Muscle of leg (tissue), 3 donors: ENCODE measurements at regions not wholly inside any gene's neighbourhood (a gene's known extent, or its start where the extent isn't known, plus 50 kb on each side); places are given as distances from the start of the nearest gene placed in this dataset.

Experiments
- DNase-seq: peaks from one replicate; pipeline ENCODE4 v3.0.0; 2013
- H3K27ac ChIP-seq: one replicate; pipeline ENCODE4 v1.5.1; 2013; ENCODE audit warnings: mild to moderate bottlenecking, low read length, control low read depth
- H3K27me3 ChIP-seq: one replicate; pipeline ENCODE4 v1.6.1; 2013; ENCODE audit warnings: low read length; ENCODE audit not compliant: control insufficient read depth, insufficient read depth
- H3K36me3 ChIP-seq: one replicate; pipeline ENCODE4 v1.6.1; 2013; ENCODE audit warnings: low read length; ENCODE audit not compliant: control insufficient read depth, insufficient read depth
- H3K4me1 ChIP-seq: one replicate; pipeline ENCODE4 v1.6.1; 2013; ENCODE audit warnings: low read length; ENCODE audit not compliant: control insufficient read depth, insufficient read depth
- H3K4me3 ChIP-seq: one replicate; pipeline ENCODE4 v1.5.1; 2013; ENCODE audit warnings: low read length, control low read depth
- H3K9me3 ChIP-seq: replicated peaks from 2 replicates; pipeline ENCODE4 v1.6.1; 2013; ENCODE audit warnings: low read depth, low read length; ENCODE audit not compliant: control insufficient read depth
- WGBS: methylation state at CpG from one replicate; pipeline ENCODE4 v1.1.5; 2013; ENCODE audit warnings: missing lambda C conversion rate; ENCODE audit not compliant: insufficient coverage; 5-methylcytosine and 5-hydroxymethylcytosine counted together

DNA sequence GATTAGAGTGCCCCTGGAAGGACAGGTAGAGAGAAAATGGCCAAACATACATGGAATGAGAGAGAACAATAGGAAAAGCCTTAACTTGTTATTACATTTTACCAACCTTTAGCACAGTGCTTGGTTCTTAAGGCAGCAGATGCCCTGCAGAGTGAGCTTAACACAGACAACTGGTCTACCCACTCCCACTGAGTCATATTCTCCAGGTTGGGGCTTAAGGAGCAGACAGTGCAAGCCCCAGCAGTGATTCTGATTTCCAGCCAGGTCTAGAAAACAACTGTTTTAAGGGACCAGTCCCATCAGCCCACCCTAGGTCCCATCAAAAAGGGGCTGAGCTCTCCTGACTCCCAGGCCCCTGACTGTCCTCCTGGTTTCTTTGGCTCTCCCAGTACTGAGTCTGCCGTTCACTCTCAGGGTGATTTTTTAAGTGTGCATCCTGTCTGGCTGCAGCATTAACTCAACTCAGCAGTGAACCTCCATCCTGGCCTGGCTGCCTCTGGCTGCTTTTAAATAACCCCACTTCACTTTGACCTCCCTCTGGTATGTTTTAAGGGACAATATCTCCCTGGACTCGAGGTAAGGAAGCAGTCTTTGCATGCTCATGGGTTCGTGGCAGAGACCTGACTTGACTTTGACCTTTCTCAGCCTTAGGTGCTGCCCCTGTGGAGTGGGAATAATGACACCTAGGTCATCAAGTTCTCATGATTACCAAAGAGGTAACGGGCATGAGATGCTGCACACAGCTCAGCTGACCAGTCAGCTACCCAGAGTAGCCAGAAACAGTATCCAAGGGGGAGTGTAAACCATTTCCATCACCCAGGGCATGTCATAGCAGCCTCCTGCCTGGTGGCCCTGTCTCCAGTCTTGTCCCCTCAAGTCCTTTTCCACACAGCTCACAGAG lies 210.7 kb upstream of the PWP1 start:
- no peak overlapping the region for H3K4me3 ChIP-seq
- H3K36me3 ChIP-seq, result no peaks in the 10 kb centered on the region
- no CpG with 5 or more reads among the region's 4 CpGs for WGBS
- no peak for DNase-seq
- no peaks in the 10 kb centered on the region for H3K27me3 ChIP-seq
- H3K9me3 ChIP-seq, result no peaks in the 10 kb centered on the region
- no peak overlapping the region for H3K27ac ChIP-seq
- peaks cover 5% of the 10 kb centered on the region for H3K4me1 ChIP-seq

DNA sequence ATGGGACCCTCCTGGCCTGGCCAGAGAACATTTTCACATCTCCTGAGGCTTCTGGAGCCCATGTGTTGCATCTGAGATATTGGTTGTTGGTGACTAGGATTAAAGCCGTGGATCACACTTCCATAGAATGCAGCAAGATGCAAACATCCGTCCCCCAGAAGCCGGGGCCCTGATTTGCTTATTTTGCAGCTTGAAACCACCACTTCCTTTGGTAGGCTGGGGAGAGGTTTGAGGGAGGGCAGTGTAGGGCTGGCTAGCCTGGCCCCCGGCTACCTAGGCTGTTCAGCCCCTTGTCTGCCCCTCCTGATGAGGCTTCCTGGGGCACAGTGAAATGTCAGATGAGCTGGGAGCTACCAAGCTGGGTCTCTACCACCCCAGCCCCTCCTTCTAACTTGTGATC lies 209.7 kb upstream of the PWP1 start:
- H3K36me3 ChIP-seq, result no peaks in the 10 kb centered on the region
- H3K27ac ChIP-seq, result no peak overlapping the region
- 82% methylated on average over 3 of the region's 4 CpGs for WGBS
- no peak for DNase-seq
- H3K4me1 ChIP-seq, result peaks cover 5% of the 10 kb centered on the region
- no peaks in the 10 kb centered on the region for H3K9me3 ChIP-seq
- no peaks in the 10 kb centered on the region for H3K27me3 ChIP-seq
- H3K4me3 ChIP-seq, result no peak overlapping the region

DNA sequence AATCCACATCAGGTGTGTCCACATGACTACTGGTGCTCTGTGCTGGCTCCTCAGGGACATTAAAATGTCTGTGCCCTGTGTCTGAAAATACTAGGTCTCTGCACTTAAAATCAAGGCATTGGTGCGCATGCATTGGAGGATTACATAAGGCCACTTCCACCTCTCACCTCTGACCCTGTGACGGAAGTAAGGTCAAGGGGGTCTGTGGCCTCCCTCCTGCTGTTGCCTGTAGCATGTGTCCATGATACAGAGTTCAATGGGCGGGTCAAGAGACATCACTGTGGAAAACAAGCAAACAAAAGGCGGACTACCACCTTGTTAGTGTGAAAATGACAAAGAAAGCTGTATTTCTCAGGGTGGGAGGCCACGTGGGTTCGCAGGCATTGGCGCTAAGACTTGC lies 208.6 kb upstream of the PWP1 start:
- 92% methylated on average over 7 of the region's 7 CpGs for WGBS

DNA sequence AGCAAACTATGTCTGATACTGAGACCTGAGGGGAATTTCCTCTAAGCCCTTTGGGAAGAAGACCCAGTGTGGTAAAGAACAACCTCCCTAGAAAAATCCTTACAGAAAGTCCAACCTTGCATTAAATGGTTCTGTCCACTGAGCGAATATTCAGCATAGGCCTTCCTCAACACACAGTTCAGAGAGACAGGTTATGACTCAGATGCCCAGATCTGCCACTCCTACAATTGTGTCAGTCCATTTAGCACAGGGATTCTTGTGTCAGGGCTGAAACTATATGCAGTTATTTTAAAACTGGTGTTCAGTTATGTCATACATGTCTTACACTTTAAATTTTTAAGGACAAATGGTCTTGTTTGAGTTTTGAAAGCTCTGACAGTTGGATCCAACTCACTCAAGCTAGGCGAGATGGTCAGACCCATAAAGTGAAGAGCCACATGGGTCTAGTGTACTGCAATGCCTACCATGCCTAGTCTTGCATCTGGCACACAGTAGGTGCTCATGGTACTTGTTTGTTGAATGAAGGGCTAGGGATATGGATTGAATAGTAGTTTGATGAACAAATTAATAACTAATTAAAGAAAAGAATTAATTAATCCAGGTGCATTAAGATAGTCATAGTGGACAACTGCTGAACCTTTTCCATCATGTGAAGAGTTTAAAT lies 207.5 kb upstream of the PWP1 start:
- no peak for DNase-seq
- H3K27ac ChIP-seq, result no peak overlapping the region
- peaks cover 5% of the 10 kb centered on the region for H3K4me1 ChIP-seq
- H3K27me3 ChIP-seq, result no peaks in the 10 kb centered on the region
- no peaks in the 10 kb centered on the region for H3K36me3 ChIP-seq
- no peaks in the 10 kb centered on the region for H3K9me3 ChIP-seq
- WGBS, result 100% methylated on average over 2 of the region's 2 CpGs
- H3K4me3 ChIP-seq, result no peak overlapping the region

More for the DNA sequence above, 208.6 kb upstream of the PWP1 start:
- H3K27me3 ChIP-seq, result no peaks in the 10 kb centered on the region
- H3K36me3 ChIP-seq, result no peaks in the 10 kb centered on the region
- peaks cover 5% of the 10 kb centered on the region for H3K4me1 ChIP-seq
- no peak overlapping the region for H3K27ac ChIP-seq
- H3K4me3 ChIP-seq, result no peak overlapping the region
- no peaks in the 10 kb centered on the region for H3K9me3 ChIP-seq
- DNase-seq, result no peak

DNA sequence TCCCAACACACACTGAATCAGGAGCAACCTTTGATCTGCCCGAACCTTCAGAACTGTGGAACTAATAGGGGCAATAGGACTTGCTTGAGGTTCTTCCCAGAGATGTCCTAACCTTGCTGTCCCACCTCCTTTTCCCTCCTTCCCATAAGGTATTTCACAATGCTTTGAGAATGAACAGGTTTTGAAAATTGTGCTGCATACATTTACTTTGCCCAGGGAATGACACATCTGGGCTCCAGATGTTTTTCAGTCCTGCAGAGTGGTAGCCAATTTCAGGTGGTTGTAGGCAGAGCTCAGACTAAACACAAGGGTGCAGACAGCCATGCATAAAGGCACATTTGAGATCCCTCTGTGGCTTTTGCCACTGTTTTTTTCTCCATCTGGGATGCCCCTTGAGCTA lies 206.7 kb upstream of the PWP1 start:
- no peaks in the 10 kb centered on the region for H3K27me3 ChIP-seq
- DNase-seq, result no peak
- no CpG with 5 or more reads among the region's 1 CpG for WGBS
- H3K9me3 ChIP-seq, result no peaks in the 10 kb centered on the region
- peaks cover 5% of the 10 kb centered on the region for H3K4me1 ChIP-seq
- H3K4me3 ChIP-seq, result no peak overlapping the region
- H3K27ac ChIP-seq, result no peak overlapping the region
- no peaks in the 10 kb centered on the region for H3K36me3 ChIP-seq

DNA sequence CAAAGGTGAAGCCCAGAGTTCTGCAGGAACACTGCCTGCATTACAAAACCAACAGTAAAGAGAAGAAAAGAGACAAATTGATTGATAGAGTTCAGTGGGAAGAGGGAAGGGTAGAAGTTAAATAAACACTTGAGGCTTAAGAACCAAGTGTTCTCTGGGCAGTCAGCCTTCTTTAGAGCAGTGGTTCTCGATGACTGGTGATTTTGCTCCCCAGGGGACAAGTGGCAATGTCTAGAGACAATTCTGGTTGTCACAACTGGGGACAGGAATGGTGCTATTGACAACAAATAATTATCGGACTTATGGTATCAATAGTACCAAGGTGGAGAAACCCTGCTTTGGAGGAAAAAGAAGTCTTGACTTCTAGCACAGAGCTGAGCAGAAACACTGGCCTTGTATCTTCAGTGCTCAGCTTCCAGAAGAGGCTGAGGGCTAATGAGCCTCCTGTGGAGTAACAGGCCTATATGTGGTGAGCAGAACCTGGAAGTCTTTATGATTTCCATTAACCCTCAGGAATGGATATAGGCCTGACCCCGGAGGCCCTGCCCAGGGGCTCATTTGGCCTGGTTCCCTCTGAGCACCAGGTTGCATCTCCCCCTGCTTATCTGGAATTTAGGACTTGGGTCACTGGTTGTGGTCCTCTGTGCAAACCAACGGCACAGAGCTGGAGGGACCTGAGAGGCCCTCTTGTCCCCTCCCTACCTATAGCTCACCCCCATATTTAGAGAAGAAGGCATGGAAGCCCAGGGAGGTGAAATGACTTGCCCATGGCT lies 204.6 kb upstream of the PWP1 start:
- Histone ChIP-seq H3K27me3 (no peaks in the 10 kb centered on the region), H3K4me1 (no peaks in the 10 kb centered on the region), H3K4me3 (no peak overlapping the region), H3K36me3 (no peaks in the 10 kb centered on the region), H3K27ac (no peak overlapping the region), H3K9me3 (no peaks in the 10 kb centered on the region)
- 14% methylated on average over 1 of the region's 4 CpGs for WGBS
- no peak for DNase-seq

DNA sequence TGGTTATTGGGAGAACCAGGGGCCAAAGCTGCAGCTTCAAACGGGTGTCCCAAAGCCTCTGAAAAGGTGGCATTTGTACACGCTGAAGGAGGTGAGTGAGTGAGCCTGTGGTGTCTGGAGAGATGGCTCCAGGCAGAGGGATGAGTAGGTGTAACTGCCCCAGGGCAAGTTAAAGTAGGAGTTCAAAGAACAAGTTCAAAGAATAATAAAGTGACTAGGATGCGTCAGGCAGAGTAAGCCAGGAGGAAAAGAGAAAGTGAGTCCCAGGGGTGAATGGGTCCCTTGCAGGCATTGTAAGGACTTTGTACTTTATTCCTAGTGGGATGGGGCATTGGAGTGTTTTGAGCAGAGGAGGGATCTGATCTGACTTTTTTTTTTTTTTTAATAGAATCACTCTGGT lies 201.4 kb upstream of the PWP1 start:
- 68% methylated on average over 3 of the region's 3 CpGs for WGBS
- Histone ChIP-seq H3K27ac (no peak overlapping the region), H3K4me3 (no peak overlapping the region), H3K4me1 (no peaks in the 10 kb centered on the region), H3K36me3 (no peaks in the 10 kb centered on the region), H3K27me3 (no peaks in the 10 kb centered on the region), H3K9me3 (no peaks in the 10 kb centered on the region)
- DNase-seq, result no peak

DNA sequence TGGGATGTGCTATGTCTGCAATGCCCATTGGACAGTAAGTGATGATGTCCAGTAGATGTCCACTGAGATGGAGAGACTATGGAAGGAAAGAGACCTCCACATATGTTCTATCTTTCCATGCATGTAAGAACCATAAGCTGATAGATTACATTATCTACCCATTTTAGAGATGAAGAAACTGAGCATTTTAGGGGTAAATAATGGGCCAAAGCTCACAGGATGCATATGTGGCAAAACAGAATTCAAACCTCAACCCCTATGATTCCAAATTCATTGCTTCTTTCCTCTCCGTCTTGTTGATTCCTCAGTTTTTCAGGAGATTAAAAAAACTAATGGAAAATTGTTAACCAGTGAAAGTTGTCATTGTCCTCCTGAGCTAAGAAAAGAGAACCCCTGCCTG lies 200.7 kb upstream of the PWP1 start:
- Histone ChIP-seq H3K4me1 (no peaks in the 10 kb centered on the region), H3K9me3 (no peaks in the 10 kb centered on the region), H3K36me3 (no peaks in the 10 kb centered on the region), H3K4me3 (no peak overlapping the region), H3K27me3 (no peaks in the 10 kb centered on the region), H3K27ac (no peak overlapping the region)
- WGBS, result no CpG with 5 or more reads among the region's 1 CpG
- no peak for DNase-seq

DNA sequence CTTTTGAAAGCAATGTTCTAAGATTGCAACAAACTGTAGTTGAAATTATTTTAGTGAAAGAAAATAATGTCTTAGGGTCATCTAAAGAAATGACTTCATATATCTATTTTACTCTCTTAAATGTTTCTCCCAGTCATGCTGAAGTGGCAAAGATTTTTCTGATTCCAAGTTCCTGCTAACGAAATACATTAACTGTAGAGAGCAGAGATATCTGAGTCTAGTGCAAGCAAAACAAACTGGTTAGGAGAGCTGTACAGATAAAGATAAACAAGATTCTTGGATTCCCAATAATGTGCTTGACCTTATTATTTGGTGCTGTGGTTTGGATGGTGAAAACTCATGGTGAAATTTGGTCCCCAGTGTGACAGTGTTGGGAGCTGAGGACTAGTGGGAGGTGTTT lies 199.9 kb upstream of the PWP1 start:
- Histone ChIP-seq H3K9me3 (no peaks in the 10 kb centered on the region), H3K27ac (no peak overlapping the region), H3K4me3 (no peak overlapping the region), H3K27me3 (no peaks in the 10 kb centered on the region), H3K36me3 (no peaks in the 10 kb centered on the region), H3K4me1 (no peaks in the 10 kb centered on the region)
- WGBS, result no CpG with 5 or more reads among the region's 1 CpG
- DNase-seq, result no peak
